Fibroblast of the aortic adventitia (primary cell): ENCODE measurements at regions not wholly inside any gene's neighbourhood (a gene's known extent, or its start where the extent isn't known, plus 50 kb on each side); places are given as distances from the start of the nearest gene placed in this dataset.

Source experiments
- DNase-seq: peaks from one replicate; pipeline ENCODE4 v3.0.0-alpha.2; 2010; ENCODE audit warnings: low read depth
- H3K4me3 ChIP-seq: 2 replicates; pipeline ENCODE4 v1.5.1; 2011; ENCODE audit warnings: low read depth, mild to moderate bottlenecking, control low read depth, low read length, moderate library complexity
- TF ChIP-seq, protein P1 (sequence below): IDR thresholded peaks from 2 replicates; pipeline ENCODE4 v1.5.1; 2011; ENCODE audit warnings: mild to moderate bottlenecking, low read length, control low read depth, inconsistent platforms; ENCODE audit not compliant: insufficient read depth

DNA sequence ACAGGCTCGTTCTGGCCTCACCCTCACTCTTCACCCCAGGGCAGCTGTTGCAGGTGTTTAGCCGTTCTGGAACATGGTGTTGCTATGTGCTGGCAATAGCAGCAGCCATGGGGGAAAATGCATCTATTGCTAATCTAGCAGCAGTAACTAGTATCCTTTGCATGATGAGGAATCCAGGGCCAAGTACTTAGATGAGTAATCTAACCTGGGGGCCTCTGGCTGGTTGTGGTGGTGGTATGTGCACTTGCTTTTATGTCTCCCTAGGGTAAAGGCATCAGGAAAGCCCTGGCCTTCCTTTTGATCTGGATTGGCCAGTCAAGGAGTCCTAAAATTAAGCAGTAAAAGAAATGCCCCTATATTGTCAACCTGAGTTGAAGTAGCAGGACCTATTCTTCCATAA lies 594.5 kb upstream of the MAP3K7 start:
- DNase-seq, result no peak
- TF ChIP-seq, protein P1, sequence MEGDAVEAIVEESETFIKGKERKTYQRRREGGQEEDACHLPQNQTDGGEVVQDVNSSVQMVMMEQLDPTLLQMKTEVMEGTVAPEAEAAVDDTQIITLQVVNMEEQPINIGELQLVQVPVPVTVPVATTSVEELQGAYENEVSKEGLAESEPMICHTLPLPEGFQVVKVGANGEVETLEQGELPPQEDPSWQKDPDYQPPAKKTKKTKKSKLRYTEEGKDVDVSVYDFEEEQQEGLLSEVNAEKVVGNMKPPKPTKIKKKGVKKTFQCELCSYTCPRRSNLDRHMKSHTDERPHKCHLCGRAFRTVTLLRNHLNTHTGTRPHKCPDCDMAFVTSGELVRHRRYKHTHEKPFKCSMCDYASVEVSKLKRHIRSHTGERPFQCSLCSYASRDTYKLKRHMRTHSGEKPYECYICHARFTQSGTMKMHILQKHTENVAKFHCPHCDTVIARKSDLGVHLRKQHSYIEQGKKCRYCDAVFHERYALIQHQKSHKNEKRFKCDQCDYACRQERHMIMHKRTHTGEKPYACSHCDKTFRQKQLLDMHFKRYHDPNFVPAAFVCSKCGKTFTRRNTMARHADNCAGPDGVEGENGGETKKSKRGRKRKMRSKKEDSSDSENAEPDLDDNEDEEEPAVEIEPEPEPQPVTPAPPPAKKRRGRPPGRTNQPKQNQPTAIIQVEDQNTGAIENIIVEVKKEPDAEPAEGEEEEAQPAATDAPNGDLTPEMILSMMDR, result no peak

GRCh38 chr6:91173651-91174050 lies 586.8 kb upstream of the MAP3K7 start:
- no peak for DNase-seq
- H3K4me3 ChIP-seq, result no peak overlapping the region
- TF ChIP-seq, protein P1, result no peak

More for the DNA sequence above, 594.5 kb upstream of the MAP3K7 start:
- H3K4me3 ChIP-seq, result no peak overlapping the region

GRCh38 chr6:91173186-91173585 lies 586.3 kb upstream of the MAP3K7 start:
- no peak for DNase-seq
- no peak overlapping the region for H3K4me3 ChIP-seq
- TF ChIP-seq, protein P1, result no peak

DNA sequence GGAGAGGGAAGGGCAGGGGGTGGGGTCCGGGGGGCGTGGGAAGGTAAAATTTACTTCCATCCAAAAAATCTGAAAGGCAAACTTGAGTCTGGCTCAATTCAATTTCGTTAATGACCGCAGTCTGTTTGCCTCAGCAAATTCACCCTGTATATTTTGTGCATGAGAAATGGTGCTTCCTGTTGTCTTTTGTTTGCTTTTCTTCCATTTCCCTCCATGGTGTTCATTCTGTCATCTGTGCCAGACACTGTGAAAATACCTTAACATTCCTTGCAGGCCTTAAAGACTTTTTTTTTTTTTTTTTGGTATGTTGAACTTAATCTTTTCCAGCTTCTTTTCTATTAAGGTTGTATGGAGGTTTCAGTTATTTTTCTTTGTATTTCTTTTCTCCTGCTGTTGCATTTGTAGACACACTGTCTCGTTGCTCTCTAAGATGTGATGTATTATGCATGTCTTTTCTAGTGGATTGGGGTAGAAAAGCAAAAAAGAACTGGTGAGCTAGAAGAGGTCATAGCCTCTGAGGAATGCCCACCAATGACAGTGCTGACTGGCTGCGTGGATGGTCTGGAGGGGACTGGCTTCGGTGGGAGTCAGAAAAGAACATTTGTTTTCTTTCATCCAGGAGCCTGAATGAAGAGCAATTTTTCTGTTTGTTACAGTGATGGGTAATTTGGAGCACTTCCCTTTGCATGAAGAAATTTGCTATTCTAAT lies 585.0 kb upstream of the MAP3K7 start:
- TF ChIP-seq, protein P1, result no peak
- DNase-seq, result no peak
- no peak overlapping the region for H3K4me3 ChIP-seq

DNA sequence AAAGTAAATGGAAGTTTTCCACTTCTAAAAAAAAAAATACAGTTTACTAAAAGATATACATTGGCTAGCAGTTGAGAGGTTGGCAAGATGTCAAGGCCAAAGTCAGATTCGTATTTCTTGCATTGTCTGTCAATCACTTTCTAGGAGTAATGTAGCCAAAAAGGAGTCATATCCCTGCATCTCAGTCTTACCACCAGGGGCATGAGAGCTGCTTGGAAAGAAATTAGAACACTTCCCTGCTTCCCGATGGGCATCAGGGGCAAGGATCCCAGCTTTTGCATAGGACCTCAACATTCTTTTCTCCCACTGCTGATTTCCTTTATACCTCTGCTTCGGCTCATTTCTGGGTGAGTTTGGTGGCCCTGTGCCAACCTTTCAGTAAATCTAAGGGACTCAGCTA lies 581.0 kb upstream of the MAP3K7 start:
- no peak overlapping the region for H3K4me3 ChIP-seq
- TF ChIP-seq, protein P1, result no peak
- DNase-seq, result no peak

GRCh38 chr6:91166271-91167046 lies 579.6 kb upstream of the MAP3K7 start:
- no peak for DNase-seq
- TF ChIP-seq, protein P1, result no peak
- no peak overlapping the region for H3K4me3 ChIP-seq
